HepG2 (cell line): ENCODE measurements at regions not wholly inside any gene's neighbourhood (a gene's known extent, or its start where the extent isn't known, plus 50 kb on each side); places are given as distances from the start of the nearest gene placed in this dataset.

Experiments used
- CTCF ChIP-seq: sonication (generic); formaldehyde crosslinking; IDR thresholded peaks from 2 replicates; pipeline ENCODE4 v1.5.0; 2020; ENCODE audit warnings: mild to moderate bottlenecking, missing genetic modification reagents, moderate library complexity
- HMGXB3 ChIP-seq: sonication (generic); formaldehyde crosslinking; IDR thresholded peaks from 2 replicates; pipeline ENCODE4 v1.4.0; 2020; ENCODE audit warnings: missing genetic modification reagents, borderline replicate concordance
- IKZF4 ChIP-seq: sonication (generic); formaldehyde crosslinking; IDR thresholded peaks from 2 replicates; pipeline ENCODE4 v1.5.1; 2020; ENCODE audit warnings: borderline replicate concordance, mild to moderate bottlenecking, low read depth, missing genetic modification reagents; ENCODE audit errors: not compliant biosample characterization
- IRF9 ChIP-seq: sonication (generic); formaldehyde crosslinking; IDR thresholded peaks from 2 replicates; pipeline ENCODE4 v1.8.0; 2022; ENCODE audit warnings: missing genetic modification reagents, mild to moderate bottlenecking, borderline replicate concordance
- MAFK ChIP-seq, 2 experiments: IDR thresholded peaks in 1 of 2; conservative IDR thresholded peaks in 1 of 2; 2 replicates each; pipeline ENCODE4 v1.6.1; 2011; ENCODE audit warnings: improper control_type of control experiment in 2 of 2, low read length in 2 of 2
- NFKB2 ChIP-seq: sonication (generic); formaldehyde crosslinking; IDR thresholded peaks from 2 replicates; pipeline ENCODE4 v1.4.0; 2020; ENCODE audit warnings: missing genetic modification reagents, borderline replicate concordance
- PATZ1 ChIP-seq: sonication (generic); formaldehyde crosslinking; IDR thresholded peaks from 2 replicates; pipeline ENCODE4 v1.4.0; 2020; ENCODE audit warnings: missing genetic modification reagents
- POLR2A ChIP-seq, 2 experiments: IDR thresholded peaks; 2 replicates each; pipeline ENCODE4 v1.6.1; 2011; ENCODE audit warnings: low read depth in 2 of 2, low read length in 2 of 2, mild to moderate bottlenecking in 1 of 2, moderate library complexity in 1 of 2; ENCODE audit not compliant: insufficient read depth in 1 of 2
- POLR2AphosphoS5 ChIP-seq: IDR thresholded peaks from 2 replicates; pipeline ENCODE4 v1.6.1; 2012; ENCODE audit warnings: low read depth, low read length
- ZMAT5 ChIP-seq: sonication (generic); formaldehyde crosslinking; IDR thresholded peaks from 2 replicates; pipeline ENCODE4 v1.5.0; 2020; ENCODE audit warnings: mild to moderate bottlenecking, low read depth, missing genetic modification reagents, borderline replicate concordance
- ZNF414 ChIP-seq: sonication (generic); formaldehyde crosslinking; IDR thresholded peaks from 2 replicates; pipeline ENCODE4 v1.5.0; 2020; ENCODE audit warnings: missing genetic modification reagents

- TF ChIP-seq CTCF (CRISPR knock-in tag) (no peak), IRF9 (no peak), ZMAT5 (CRISPR knock-in tag) (no peak), MAFK (conservative IDR thresholded peaks at IDR 0.05 in 1 of 2, IDR thresholded peaks at IDR 0.05 in 1 of 2; ENCODE audit: low read length in 2 of 2) (no peak), IKZF4 (CRISPR knock-in tag) (no peak), POLR2A (IDR thresholded peaks at IDR 0.05; ENCODE audit: insufficient read depth in 1 of 2, low read depth in 2 of 2, low read length in 2 of 2) (no peak), PATZ1 (no peak), NFKB2 (CRISPR knock-in tag) (no peak), ZNF414 (no peak), POLR2AphosphoS5 (no peak), HMGXB3 (no peak)
Measured at GRCh38 chr13:49844181-49844580, 51.7 kb upstream of the KPNA3 start.
